Fibroblast of the aortic adventitia (primary cell): ENCODE measurements at regions not wholly inside any gene's neighbourhood (a gene's known extent, or its start where the extent isn't known, plus 50 kb on each side); places are given as distances from the start of the nearest gene placed in this dataset.

Experiments used
- DNase-seq: peaks from one replicate; pipeline ENCODE4 v3.0.0-alpha.2; 2010; ENCODE audit warnings: low read depth
- H3K4me3 ChIP-seq: 2 replicates; pipeline ENCODE4 v1.5.1; 2011; ENCODE audit warnings: low read depth, mild to moderate bottlenecking, control low read depth, low read length, moderate library complexity
- TF ChIP-seq, protein P1 (sequence below): IDR thresholded peaks from 2 replicates; pipeline ENCODE4 v1.5.1; 2011; ENCODE audit warnings: mild to moderate bottlenecking, low read length, control low read depth, inconsistent platforms; ENCODE audit not compliant: insufficient read depth

DNA sequence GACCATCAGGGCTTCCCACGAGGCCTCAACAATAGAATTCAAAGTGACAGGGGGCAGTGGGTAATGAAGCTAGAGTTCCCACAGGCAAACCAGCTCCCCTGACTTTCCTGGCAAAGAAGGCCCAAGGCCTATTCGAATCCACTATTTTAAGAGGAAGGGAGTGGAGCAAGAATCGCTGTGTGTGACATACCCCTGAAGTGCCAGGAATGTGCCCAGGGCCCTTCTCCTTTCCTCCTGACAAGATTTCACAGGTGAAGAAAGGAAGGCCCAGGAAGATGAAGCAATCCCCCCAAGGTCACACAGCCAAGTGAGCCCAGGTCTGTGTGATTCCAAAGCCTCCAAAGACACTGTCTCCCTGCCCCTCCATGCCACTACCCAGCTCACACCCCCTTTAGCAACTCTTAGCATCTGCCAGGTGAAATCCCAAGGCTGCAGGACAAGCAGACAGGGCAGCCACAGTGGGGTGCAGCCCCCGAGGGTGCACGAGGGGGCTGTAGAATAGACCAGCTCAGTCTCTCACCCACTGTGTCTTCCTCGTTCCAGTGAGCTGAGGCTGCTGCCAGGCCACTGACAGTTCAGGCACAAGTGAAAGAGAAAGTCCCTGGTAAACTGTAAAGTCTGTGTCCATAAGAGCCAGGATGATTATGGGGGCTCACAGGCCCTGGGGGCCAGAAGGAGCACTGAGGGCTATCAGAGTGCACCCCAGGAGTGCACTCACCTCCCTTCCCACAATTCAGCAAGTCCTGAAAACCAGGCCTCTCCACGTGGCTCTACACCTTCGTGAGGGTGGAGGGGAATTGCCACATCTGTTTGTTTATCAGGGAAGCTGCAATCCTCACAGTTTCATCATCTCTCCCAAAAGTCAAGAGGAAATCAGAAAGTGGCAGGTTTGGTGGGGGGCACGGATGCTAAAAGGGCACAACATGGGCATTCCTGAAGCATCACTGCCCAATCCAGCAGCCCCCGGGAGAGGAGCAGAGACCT lies 70.8 kb upstream of the ZMIZ1 start:
- TF ChIP-seq, protein P1, sequence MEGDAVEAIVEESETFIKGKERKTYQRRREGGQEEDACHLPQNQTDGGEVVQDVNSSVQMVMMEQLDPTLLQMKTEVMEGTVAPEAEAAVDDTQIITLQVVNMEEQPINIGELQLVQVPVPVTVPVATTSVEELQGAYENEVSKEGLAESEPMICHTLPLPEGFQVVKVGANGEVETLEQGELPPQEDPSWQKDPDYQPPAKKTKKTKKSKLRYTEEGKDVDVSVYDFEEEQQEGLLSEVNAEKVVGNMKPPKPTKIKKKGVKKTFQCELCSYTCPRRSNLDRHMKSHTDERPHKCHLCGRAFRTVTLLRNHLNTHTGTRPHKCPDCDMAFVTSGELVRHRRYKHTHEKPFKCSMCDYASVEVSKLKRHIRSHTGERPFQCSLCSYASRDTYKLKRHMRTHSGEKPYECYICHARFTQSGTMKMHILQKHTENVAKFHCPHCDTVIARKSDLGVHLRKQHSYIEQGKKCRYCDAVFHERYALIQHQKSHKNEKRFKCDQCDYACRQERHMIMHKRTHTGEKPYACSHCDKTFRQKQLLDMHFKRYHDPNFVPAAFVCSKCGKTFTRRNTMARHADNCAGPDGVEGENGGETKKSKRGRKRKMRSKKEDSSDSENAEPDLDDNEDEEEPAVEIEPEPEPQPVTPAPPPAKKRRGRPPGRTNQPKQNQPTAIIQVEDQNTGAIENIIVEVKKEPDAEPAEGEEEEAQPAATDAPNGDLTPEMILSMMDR = no peak
- peak; percentile 31 for DNase-seq
- no peak overlapping the region for H3K4me3 ChIP-seq

DNA sequence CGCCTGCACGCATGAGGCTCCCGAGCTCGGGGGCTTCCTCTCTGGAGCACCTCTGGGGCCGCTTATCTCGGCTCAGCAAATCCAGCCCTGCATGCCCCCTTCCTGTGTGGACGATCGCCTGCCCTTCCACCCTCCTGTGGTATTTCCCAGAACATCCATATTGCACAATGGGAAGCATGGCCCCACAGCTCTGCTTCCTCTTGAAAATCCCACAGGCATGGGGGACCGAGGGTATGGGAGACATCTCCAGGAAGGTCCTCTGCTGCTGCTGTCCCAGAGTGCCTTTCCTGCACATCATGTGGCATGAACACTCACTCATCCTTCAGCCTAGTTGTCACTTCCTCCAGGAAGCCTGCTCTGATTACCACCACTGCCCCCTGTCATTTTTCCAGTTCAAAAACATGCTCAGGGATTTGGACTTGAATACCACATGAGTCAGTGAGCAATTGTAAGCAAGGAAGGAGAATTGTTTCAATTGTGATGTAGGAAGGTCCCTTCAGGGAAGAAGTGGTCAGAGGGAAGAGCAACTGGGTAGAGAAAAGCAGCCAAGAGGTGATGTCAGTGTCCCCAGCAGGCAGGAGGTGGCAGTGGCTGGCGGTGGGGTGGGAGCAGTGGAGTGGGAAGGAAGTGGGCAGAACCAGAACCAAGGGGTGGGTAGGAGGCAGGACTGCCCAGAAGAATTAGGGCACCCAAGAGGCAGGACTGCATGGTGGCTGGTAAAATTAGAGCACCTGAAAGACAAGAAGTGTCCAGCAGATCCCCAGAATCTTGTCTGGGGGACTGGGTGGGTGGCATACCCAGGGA lies 67.5 kb upstream of the ZMIZ1 start:
- DNase-seq = peak; percentile 27
- TF ChIP-seq, protein P1 = no peak
- H3K4me3 ChIP-seq = no peak overlapping the region

DNA sequence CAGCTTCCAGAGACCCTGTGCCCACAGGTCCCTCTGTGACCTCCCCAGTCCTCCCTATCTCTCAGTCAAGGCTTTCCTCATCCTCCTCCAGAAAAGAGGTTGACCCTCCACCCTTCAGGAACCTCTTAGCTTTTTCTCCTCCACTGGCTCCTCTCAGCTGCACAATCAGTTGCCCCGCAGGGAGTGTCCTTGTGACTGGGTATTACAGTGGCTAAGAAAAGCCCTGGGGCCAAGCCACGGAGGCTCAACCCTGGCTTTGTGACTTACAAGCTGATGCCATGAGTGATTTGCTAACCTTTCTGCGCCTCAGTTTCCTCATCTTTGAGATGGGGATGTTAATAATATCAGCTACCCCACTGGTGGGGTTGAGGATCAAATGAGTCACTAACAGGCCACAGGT lies 66.4 kb upstream of the ZMIZ1 start:
- TF ChIP-seq, protein P1 = no peak
- no peak for DNase-seq
- no peak overlapping the region for H3K4me3 ChIP-seq

DNA sequence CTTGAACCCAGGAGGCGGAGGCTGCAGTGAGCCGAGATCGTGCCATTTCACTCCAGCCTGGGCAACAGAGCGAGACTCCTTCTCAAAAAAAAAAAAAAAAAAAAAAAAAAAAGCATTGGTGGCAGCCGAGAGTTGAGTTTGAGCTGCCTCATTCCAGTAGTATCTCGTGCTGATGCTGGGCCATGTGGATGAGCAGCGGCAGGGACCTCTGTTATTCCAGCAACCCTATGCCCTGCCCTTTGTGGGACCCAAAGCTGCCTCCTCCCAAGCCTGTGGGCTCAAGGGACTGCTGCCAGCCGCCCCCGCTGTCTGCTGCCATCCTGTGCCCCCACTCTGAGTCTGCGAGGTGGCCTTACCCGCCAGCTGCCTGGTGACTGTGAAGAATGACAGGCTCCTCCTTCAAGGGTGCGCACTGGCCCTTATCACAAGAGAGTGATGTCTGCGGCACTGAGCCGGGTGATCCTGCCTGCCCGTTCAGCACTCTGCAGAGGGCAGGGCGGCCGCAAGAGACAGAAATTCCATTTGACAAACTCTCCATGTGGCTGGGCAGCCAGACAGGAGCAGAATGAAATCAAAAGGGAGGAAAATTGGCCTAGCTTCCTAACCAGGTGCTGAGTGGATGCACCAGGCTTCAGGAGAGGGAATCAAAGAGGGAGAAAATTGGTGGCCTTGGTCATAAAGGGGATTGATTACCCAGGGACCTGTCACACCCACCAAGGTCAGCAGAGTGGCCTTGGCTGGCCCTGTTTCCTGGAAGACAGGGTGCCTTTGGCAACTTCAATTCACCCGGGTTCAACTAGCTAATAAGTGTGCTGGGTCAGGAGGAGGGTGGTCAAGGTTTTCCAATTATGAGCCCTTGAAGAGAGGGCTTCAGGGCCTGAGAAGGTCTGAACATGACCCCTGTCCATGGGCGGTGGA lies 65.3 kb upstream of the ZMIZ1 start:
- TF ChIP-seq, protein P1 = no peak
- no peak overlapping the region for H3K4me3 ChIP-seq
- DNase-seq = no peak

DNA sequence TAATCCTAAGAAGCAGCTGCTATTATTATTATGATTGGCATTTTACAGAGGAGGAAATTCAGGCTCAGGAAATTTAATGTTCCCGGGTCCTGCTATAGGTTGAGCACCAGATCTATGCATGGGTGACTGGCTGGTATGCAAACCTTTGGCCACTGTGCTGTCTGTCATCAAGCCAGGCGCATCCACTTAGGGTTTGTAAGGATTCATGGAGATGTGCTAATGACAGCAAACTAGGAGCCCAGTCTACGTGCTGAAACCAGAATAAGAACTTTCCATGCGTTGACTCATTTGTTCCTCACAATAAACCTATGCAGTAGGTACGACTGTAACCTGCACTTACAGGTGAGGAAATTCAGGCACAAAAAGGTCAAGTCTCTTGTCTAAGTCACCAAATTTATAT lies 64.5 kb upstream of the ZMIZ1 start:
- TF ChIP-seq, protein P1 = no peak
- no peak for DNase-seq
- H3K4me3 ChIP-seq = no peak overlapping the region

DNA sequence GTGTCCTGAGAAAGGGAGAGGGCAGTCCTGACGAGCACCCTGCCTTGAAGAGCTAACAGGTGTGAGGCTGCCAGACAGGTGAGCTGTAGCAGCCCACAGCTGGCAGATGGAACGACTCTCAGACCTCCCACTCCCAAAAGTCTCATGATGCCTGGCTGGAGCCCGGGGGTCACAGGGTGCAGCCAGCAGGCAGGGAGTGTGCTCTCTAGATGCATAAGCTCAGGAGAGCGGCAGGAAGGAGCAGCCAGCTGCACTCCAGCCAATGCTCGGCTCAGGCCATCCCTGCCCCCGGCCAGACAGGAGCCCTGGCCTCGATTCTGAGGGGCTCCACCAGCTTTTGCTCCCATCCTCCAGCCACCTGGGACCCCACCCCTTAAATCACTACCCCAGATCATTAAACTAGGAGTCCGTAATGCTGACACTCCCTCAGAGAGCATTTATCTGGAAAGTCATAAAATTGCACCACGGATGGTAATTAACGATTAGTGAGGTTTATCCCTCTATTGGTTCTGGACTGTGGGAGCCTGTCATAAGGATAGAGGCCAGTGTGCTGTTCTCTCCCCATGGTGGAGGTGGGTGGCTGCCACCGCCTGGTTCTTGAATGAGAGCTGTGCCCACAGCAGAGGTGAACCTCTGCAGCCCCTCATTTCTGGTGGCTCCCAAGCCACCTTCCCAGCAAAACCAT lies 63.5 kb upstream of the ZMIZ1 start:
- DNase-seq = no peak
- TF ChIP-seq, protein P1 = no peak
- no peak overlapping the region for H3K4me3 ChIP-seq
